Activated naive CD4-positive, alpha-beta T cell treated with anti-CD3 and anti-CD28 coated beads for 36 hours (primary cell): ENCODE measurements at regions not wholly inside any gene's neighbourhood (a gene's known extent, or its start where the extent isn't known, plus 50 kb on each side); places are given as distances from the start of the nearest gene placed in this dataset.

Experiments
- CTCF ChIA-PET: fragments of 350-600 bp; sonication (Branson Sonifier 250); formaldehyde crosslinking; loops from one replicate; lab custom pipeline; 2021; ENCODE audit warnings: antibody characterized with exemption; lab: Charles Lee
- DNase-seq: peaks from one replicate; pipeline ENCODE4 v3.0.0-alpha.2; 2020
- H3K27ac Mint-ChIP-seq: one replicate; pipeline ENCODE4 v1.8.0; 2021; ENCODE audit warnings: mild to moderate bottlenecking, mixed read lengths
- H3K27me3 Mint-ChIP-seq: one replicate; pipeline ENCODE4 v1.8.0; 2021; ENCODE audit warnings: low read depth, mixed read lengths
- H3K36me3 Mint-ChIP-seq: one replicate; pipeline ENCODE4 v1.8.0; 2021; ENCODE audit warnings: low read depth, mixed read lengths
- H3K4me1 Mint-ChIP-seq: one replicate; pipeline ENCODE4 v1.8.0; 2021; ENCODE audit warnings: low read depth, mixed read lengths
- H3K4me3 Mint-ChIP-seq: one replicate; pipeline ENCODE4 v1.8.0; 2021; ENCODE audit warnings: mild to moderate bottlenecking, moderate library complexity, mixed read lengths
- H3K9me3 Mint-ChIP-seq: one replicate; pipeline ENCODE4 v1.8.0; 2021; ENCODE audit warnings: mixed read lengths
- intact Hi-C: fragments of 100-400 bp; cut with micrococcal nuclease; formaldehyde crosslinking; loops from one replicate; pipeline ENCODE4 v1.15.1; 2023

- peaks cover 2% of the 10 kb centered on the region for H3K27me3 Mint-ChIP-seq
- intact Hi-C loops: no loop called here
Observed at GRCh38 chr4:128606173-128606572, 203.3 kb upstream of the JADE1 start.

DNA sequence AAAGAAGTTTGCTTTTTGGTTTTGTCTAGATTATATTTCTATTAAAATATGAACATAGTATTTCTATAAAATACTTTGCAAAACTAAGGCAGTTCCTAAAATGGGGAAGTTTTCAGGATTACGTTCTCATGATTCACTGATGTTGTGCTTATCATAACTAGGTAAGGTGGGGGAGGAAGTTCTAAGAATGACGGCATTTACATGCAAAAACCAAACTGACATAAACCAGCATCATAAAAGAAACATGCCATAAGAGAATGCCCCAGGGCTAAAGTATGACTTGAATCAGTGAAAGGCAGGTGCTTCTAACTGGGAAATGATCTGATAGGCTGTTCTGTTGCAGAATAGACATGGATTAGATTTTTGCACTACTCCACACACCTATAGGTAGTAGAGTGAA lies 204.7 kb upstream of the JADE1 start:
- no peaks in the 10 kb centered on the region for H3K4me1 Mint-ChIP-seq
- no peak overlapping the region for H3K4me3 Mint-ChIP-seq
- H3K27me3 Mint-ChIP-seq: peaks cover 2% of the 10 kb centered on the region
- no peak for DNase-seq
- no peak overlapping the region for H3K27ac Mint-ChIP-seq
- H3K9me3 Mint-ChIP-seq: no peaks in the 10 kb centered on the region
- H3K36me3 Mint-ChIP-seq: no peaks in the 10 kb centered on the region
- CTCF ChIA-PET: no interaction called here
- intact Hi-C loops: no loop called here

More at GRCh38 chr4:128606173-128606572, 203.3 kb upstream of the JADE1 start:
- CTCF ChIA-PET: interaction anchor here (0.7 kb wide), 1 partner anchor 201 kb away, joined by 3 read pairs; no protein-coding TSS in a partner anchor
- H3K9me3 Mint-ChIP-seq: no peaks in the 10 kb centered on the region
- no peak overlapping the region for H3K27ac Mint-ChIP-seq
- no peak for DNase-seq
- no peak overlapping the region for H3K4me3 Mint-ChIP-seq
- no peaks in the 10 kb centered on the region for H3K4me1 Mint-ChIP-seq
- no peaks in the 10 kb centered on the region for H3K36me3 Mint-ChIP-seq

GRCh38 chr4:128604204-128604603 lies 205.3 kb upstream of the JADE1 start:
- no peak for DNase-seq
- H3K36me3 Mint-ChIP-seq: no peaks in the 10 kb centered on the region
- peaks cover 2% of the 10 kb centered on the region for H3K27me3 Mint-ChIP-seq
- no peak overlapping the region for H3K4me3 Mint-ChIP-seq
- intact Hi-C loops: no loop called here
- no peak overlapping the region for H3K27ac Mint-ChIP-seq
- no peaks in the 10 kb centered on the region for H3K4me1 Mint-ChIP-seq
- no peaks in the 10 kb centered on the region for H3K9me3 Mint-ChIP-seq
- CTCF ChIA-PET: no interaction called here

- CTCF ChIA-PET: no interaction called here
- Mint-ChIP-seq H3K36me3 (no peaks in the 10 kb centered on the region), H3K9me3 (no peaks in the 10 kb centered on the region), H3K27ac (no peak overlapping the region), H3K4me3 (no peak overlapping the region), H3K27me3 (peaks cover 8% of the 10 kb centered on the region), H3K4me1 (no peaks in the 10 kb centered on the region)
- intact Hi-C loops: no loop called here
- no peak for DNase-seq
Observed at GRCh38 chr4:128603081-128603480, 206.4 kb upstream of the JADE1 start.

DNA sequence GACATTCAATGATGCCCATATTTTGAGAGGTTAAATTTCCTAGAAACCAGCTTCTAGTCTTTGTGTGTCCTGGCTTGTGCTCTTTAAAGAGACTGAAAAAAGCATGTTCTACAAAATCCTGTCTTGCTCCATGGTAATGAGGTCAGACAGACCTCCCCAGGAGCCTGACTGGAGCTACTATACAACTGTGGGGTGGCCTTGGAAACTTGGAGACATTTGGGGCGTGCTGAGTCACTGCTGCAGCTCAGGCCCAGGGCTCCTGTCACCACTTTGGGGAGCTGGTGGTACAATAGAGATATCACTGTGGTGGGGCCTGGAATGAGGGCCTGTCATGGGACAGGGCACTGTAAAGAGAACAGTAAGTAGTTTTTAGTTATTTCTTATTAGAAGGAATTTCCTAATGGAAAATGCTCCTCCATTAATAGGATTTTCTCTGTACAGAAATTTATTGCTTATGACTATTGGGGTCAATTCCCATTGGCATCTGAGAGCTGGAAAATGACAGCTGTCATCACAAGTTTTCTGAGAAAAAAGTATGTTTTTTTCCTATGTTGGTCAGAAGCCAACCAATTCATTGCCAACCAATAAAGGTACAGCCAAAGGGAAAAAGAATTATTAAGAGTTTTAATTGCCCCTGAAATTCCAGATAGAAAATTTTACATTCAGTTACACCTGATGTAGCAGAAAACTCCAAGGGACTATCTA lies 207.4 kb upstream of the JADE1 start:
- no peak overlapping the region for H3K27ac Mint-ChIP-seq
- CTCF ChIA-PET: no interaction called here
- no peak for DNase-seq
- H3K4me3 Mint-ChIP-seq: no peak overlapping the region
- intact Hi-C loops: no loop called here
- no peaks in the 10 kb centered on the region for H3K4me1 Mint-ChIP-seq
- H3K27me3 Mint-ChIP-seq: peaks cover 9% of the 10 kb centered on the region
- H3K9me3 Mint-ChIP-seq: no peaks in the 10 kb centered on the region
- no peaks in the 10 kb centered on the region for H3K36me3 Mint-ChIP-seq

- H3K9me3 Mint-ChIP-seq: no peaks in the 10 kb centered on the region
- H3K27me3 Mint-ChIP-seq: peaks cover 11% of the 10 kb centered on the region
- H3K27ac Mint-ChIP-seq: no peak overlapping the region
Observed at GRCh38 chr4:128600996-128601871, 208.3 kb upstream of the JADE1 start.

GRCh38 chr4:128600410-128600809 lies 209.1 kb upstream of the JADE1 start:
- Mint-ChIP-seq H3K4me1 (no peaks in the 10 kb centered on the region), H3K27me3 (peaks cover 11% of the 10 kb centered on the region), H3K27ac (no peak overlapping the region), H3K4me3 (no peak overlapping the region), H3K36me3 (no peaks in the 10 kb centered on the region), H3K9me3 (peaks cover 1% of the 10 kb centered on the region)
- CTCF ChIA-PET: interaction anchor here (0.6 to 1.5 kb wide), 2 partner anchors 26 to 141 kb away, joined by 3 to 5 read pairs; no protein-coding TSS in a partner anchor
- intact Hi-C loops: no loop called here
- no peak for DNase-seq

More at GRCh38 chr4:128600996-128601871, 208.3 kb upstream of the JADE1 start:
- Mint-ChIP-seq H3K4me3 (no peak overlapping the region), H3K4me1 (no peaks in the 10 kb centered on the region), H3K36me3 (no peaks in the 10 kb centered on the region)
- intact Hi-C loops: no loop called here
- DNase-seq: no peak
- CTCF ChIA-PET: interaction anchor here (1.5 kb wide), 1 partner anchor 27 kb away, joined by 5 read pairs; no protein-coding TSS in a partner anchor

DNA sequence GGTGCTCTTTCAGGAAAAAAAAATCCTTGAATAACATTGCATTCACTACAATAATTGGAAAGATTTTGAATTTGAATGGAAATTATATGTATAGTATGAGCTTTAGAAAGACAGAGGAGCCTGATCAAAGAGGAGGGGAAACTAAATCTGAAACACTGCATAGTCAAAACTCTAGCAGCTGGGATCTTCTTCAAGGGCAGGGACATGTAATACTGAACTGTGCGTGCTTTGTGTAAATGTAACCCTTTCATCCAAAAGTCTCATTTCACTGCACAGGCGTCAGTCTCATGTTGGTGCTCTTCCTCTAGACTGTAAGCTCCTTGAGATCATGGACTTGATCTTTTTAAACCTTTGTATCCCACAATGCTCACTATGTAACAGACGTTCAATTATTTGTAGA lies 212.0 kb upstream of the JADE1 start:
- H3K4me1 Mint-ChIP-seq: no peaks in the 10 kb centered on the region
- no peak overlapping the region for H3K4me3 Mint-ChIP-seq
- H3K27me3 Mint-ChIP-seq: peaks cover 11% of the 10 kb centered on the region
- intact Hi-C loops: no loop called here
- CTCF ChIA-PET: no interaction called here
- H3K36me3 Mint-ChIP-seq: no peaks in the 10 kb centered on the region
- H3K27ac Mint-ChIP-seq: no peak overlapping the region
- peaks cover 6% of the 10 kb centered on the region for H3K9me3 Mint-ChIP-seq
- DNase-seq: no peak

GRCh38 chr4:128596853-128597252 lies 212.6 kb upstream of the JADE1 start:
- CTCF ChIA-PET: interaction anchor here (1.8 kb wide), 1 partner anchor 23 kb away, joined by 3 read pairs; no protein-coding TSS in a partner anchor
- H3K9me3 Mint-ChIP-seq: peaks cover 6% of the 10 kb centered on the region
- no peaks in the 10 kb centered on the region for H3K4me1 Mint-ChIP-seq
- no peak overlapping the region for H3K27ac Mint-ChIP-seq
- H3K27me3 Mint-ChIP-seq: peaks cover 11% of the 10 kb centered on the region
- no peak overlapping the region for H3K4me3 Mint-ChIP-seq
- DNase-seq: no peak
- no peaks in the 10 kb centered on the region for H3K36me3 Mint-ChIP-seq
- intact Hi-C loops: no loop called here

DNA sequence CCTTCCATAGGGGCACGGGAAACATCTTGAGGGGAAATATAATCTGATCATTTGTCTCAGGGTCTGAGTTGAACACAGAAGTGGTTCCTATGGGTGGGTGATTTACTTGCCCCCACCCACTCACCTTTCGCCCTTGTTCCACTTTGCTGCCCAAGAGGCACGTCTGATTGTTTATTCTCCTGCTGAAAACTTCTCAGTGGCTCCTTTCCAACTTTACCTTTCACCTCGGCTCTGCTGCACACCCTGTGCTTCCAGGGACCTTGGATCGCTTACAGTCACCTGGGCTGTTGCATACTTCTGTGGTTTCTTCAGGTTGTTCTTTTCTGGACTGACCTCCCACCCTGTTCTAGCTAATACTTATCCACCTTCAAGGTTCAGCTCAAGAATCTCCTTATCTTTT lies 213.4 kb upstream of the JADE1 start:
- H3K4me1 Mint-ChIP-seq: no peaks in the 10 kb centered on the region
- CTCF ChIA-PET: interaction anchor here (1.8 kb wide), 1 partner anchor 22 kb away, joined by 3 read pairs; no protein-coding TSS in a partner anchor
- peaks cover 6% of the 10 kb centered on the region for H3K9me3 Mint-ChIP-seq
- H3K36me3 Mint-ChIP-seq: no peaks in the 10 kb centered on the region
- H3K27me3 Mint-ChIP-seq: peaks cover 11% of the 10 kb centered on the region
- no peak overlapping the region for H3K4me3 Mint-ChIP-seq
- no peak for DNase-seq
- intact Hi-C loops: no loop called here
- no peak overlapping the region for H3K27ac Mint-ChIP-seq

GRCh38 chr4:128591482-128591881 lies 218.0 kb upstream of the JADE1 start:
- H3K4me3 Mint-ChIP-seq: no peak overlapping the region
- intact Hi-C loops: no loop called here
- no peak for DNase-seq
- H3K36me3 Mint-ChIP-seq: no peaks in the 10 kb centered on the region
- H3K27me3 Mint-ChIP-seq: no peaks in the 10 kb centered on the region
- peaks cover 6% of the 10 kb centered on the region for H3K9me3 Mint-ChIP-seq
- H3K4me1 Mint-ChIP-seq: no peaks in the 10 kb centered on the region
- no peak overlapping the region for H3K27ac Mint-ChIP-seq
- CTCF ChIA-PET: interaction anchor here (0.6 kb wide), 1 partner anchor 39 kb away, joined by 3 read pairs; no protein-coding TSS in a partner anchor

- H3K27me3 Mint-ChIP-seq: no peaks in the 10 kb centered on the region
- no peak for DNase-seq
- CTCF ChIA-PET: no interaction called here
- H3K36me3 Mint-ChIP-seq: no peaks in the 10 kb centered on the region
- H3K9me3 Mint-ChIP-seq: peaks cover 5% of the 10 kb centered on the region
- H3K27ac Mint-ChIP-seq: no peak overlapping the region
- H3K4me3 Mint-ChIP-seq: no peak overlapping the region
- intact Hi-C loops: no loop called here
- no peaks in the 10 kb centered on the region for H3K4me1 Mint-ChIP-seq
Observed at GRCh38 chr4:128590773-128591172, 218.7 kb upstream of the JADE1 start.
